ENCODE measurements at regions not wholly inside any gene's neighbourhood (a gene's known extent, or its start where the extent isn't known, plus 50 kb on each side); places are given as distances from the start of the nearest gene placed in this dataset.

DNA sequence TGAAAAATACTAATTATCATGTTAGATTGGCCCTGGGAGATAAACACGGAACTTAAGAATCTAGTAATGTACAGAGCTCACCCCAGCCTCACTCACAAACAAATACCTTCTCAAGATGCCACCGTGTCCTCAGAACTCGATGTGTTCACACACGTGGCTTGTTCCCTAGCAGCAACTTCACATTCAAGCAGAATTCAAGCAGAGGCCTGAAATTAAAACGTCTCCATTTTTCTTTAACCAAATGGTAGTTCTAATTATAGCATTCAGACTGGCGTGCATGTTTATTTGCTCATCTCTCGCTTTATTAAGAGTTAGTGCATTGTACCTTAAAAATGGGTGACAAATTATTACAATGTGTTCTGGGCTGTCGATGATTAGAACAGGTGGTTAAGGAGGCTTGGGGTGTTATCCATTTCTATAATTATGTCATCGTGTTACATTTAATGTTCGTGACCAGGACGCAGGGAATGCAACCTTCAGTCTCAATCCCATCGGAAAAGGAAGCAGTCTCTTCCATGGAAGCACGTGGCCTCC is 57.3 kb upstream of the SLC66A3 start:
- DNase-seq (ENCODE audit: insufficient read length, low spot score, missing footprints), result no peak
- Histone ChIP-seq H2AFZ (ENCODE audit: low read length) (no peak overlapping the region), H3K36me3 (ENCODE audit: insufficient read depth, low read length) (no peaks in the 10 kb centered on the region), H3K4me3 (ENCODE audit: insufficient read depth, low read length) (no peak overlapping the region), H3K9me3 (ENCODE audit: low read depth, low read length) (no peaks in the 10 kb centered on the region), H3K4me1 (ENCODE audit: insufficient read depth, low read length) (peaks cover 6% of the 10 kb centered on the region), H3K4me2 (ENCODE audit: insufficient read depth, low read length) (no peak overlapping the region), H4K20me1 (ENCODE audit: insufficient read depth, low read length) (no peaks in the 10 kb centered on the region), H3K79me2 (ENCODE audit: insufficient read depth, low read length) (no peaks in the 10 kb centered on the region), H3K27ac (ENCODE audit: low read depth, low read length) (no peak overlapping the region), H3K27me3 (ENCODE audit: insufficient read depth, low read length) (peaks cover 21% of the 10 kb centered on the region)
- TF ChIP-seq, protein P1, sequence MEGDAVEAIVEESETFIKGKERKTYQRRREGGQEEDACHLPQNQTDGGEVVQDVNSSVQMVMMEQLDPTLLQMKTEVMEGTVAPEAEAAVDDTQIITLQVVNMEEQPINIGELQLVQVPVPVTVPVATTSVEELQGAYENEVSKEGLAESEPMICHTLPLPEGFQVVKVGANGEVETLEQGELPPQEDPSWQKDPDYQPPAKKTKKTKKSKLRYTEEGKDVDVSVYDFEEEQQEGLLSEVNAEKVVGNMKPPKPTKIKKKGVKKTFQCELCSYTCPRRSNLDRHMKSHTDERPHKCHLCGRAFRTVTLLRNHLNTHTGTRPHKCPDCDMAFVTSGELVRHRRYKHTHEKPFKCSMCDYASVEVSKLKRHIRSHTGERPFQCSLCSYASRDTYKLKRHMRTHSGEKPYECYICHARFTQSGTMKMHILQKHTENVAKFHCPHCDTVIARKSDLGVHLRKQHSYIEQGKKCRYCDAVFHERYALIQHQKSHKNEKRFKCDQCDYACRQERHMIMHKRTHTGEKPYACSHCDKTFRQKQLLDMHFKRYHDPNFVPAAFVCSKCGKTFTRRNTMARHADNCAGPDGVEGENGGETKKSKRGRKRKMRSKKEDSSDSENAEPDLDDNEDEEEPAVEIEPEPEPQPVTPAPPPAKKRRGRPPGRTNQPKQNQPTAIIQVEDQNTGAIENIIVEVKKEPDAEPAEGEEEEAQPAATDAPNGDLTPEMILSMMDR (IDR thresholded peaks at IDR 0.05; ENCODE audit: extremely low read depth, low read depth, low read length), result no peak

- Histone ChIP-seq H3K4me2 (ENCODE audit: insufficient read depth, low read length) (no peak overlapping the region), H3K27ac (ENCODE audit: low read depth, low read length) (no peak overlapping the region), H3K9me3 (ENCODE audit: low read depth, low read length) (no peaks in the 10 kb centered on the region), H3K27me3 (ENCODE audit: insufficient read depth, low read length) (peaks cover 24% of the 10 kb centered on the region), H4K20me1 (ENCODE audit: insufficient read depth, low read length) (no peaks in the 10 kb centered on the region), H2AFZ (ENCODE audit: low read length) (no peak overlapping the region), H3K79me2 (ENCODE audit: insufficient read depth, low read length) (no peaks in the 10 kb centered on the region), H3K4me3 (ENCODE audit: insufficient read depth, low read length) (no peak overlapping the region), H3K36me3 (ENCODE audit: insufficient read depth, low read length) (no peaks in the 10 kb centered on the region), H3K4me1 (ENCODE audit: insufficient read depth, low read length) (peaks cover 6% of the 10 kb centered on the region)
- TF ChIP-seq, protein P1 (IDR thresholded peaks at IDR 0.05; ENCODE audit: extremely low read depth, low read depth, low read length), result no peak
- no peak for DNase-seq (ENCODE audit: insufficient read length, low spot score, missing footprints)
These were observed 55.9 kb upstream of the SLC66A3 start for GRCh38 chr2:11099122-11100065.

DNA sequence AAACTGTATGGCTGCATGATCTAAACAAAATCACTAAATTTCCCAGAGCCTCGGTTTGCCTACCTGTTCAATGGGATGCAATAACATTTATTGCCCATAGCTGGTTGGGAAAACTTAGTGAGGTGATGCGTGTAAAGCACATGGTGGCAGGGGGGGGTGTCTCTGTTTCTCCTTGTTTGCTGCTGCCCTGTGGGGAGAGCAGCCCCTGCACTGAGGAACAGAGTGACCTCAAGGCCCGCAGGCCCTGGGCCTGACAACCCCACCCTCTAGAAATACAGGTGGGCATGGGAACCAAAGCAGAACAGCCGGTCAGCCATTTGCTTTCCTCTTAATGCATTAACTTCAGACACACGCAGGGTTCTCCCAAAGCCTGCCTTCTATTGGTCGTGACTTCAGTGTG is 55.1 kb upstream of the SLC66A3 start:
- H3K36me3 ChIP-seq (ENCODE audit: insufficient read depth, low read length), result no peaks in the 10 kb centered on the region
- no peak for DNase-seq (ENCODE audit: insufficient read length, low spot score, missing footprints)
- no peak overlapping the region for H3K27ac ChIP-seq (ENCODE audit: low read depth, low read length)
- TF ChIP-seq, protein P1 (IDR thresholded peaks at IDR 0.05; ENCODE audit: extremely low read depth, low read depth, low read length), result no peak
- no peaks in the 10 kb centered on the region for H3K79me2 ChIP-seq (ENCODE audit: insufficient read depth, low read length)
- H3K9me3 ChIP-seq (ENCODE audit: low read depth, low read length), result no peaks in the 10 kb centered on the region
- H3K4me1 ChIP-seq (ENCODE audit: insufficient read depth, low read length), result peaks cover 6% of the 10 kb centered on the region
- H3K27me3 ChIP-seq (ENCODE audit: insufficient read depth, low read length), result peaks cover 20% of the 10 kb centered on the region
- H3K4me2 ChIP-seq (ENCODE audit: insufficient read depth, low read length), result no peak overlapping the region
- H2AFZ ChIP-seq (ENCODE audit: low read length), result no peak overlapping the region
- no peak overlapping the region for H3K4me3 ChIP-seq (ENCODE audit: insufficient read depth, low read length)
- no peaks in the 10 kb centered on the region for H4K20me1 ChIP-seq (ENCODE audit: insufficient read depth, low read length)

GRCh38 chr2:11100976-11101375 is 54.3 kb upstream of the SLC66A3 start:
- Histone ChIP-seq H4K20me1 (ENCODE audit: insufficient read depth, low read length) (no peaks in the 10 kb centered on the region), H3K79me2 (ENCODE audit: insufficient read depth, low read length) (no peaks in the 10 kb centered on the region), H3K9me3 (ENCODE audit: low read depth, low read length) (no peaks in the 10 kb centered on the region), H3K4me2 (ENCODE audit: insufficient read depth, low read length) (no peak overlapping the region), H3K4me3 (ENCODE audit: insufficient read depth, low read length) (no peak overlapping the region), H2AFZ (ENCODE audit: low read length) (no peak overlapping the region), H3K27ac (ENCODE audit: low read depth, low read length) (no peak overlapping the region), H3K4me1 (ENCODE audit: insufficient read depth, low read length) (peaks cover 6% of the 10 kb centered on the region), H3K27me3 (ENCODE audit: insufficient read depth, low read length) (peaks cover 20% of the 10 kb centered on the region), H3K36me3 (ENCODE audit: insufficient read depth, low read length) (no peaks in the 10 kb centered on the region)
- no peak for DNase-seq (ENCODE audit: insufficient read length, low spot score, missing footprints)
- TF ChIP-seq, protein P1 (IDR thresholded peaks at IDR 0.05; ENCODE audit: extremely low read depth, low read depth, low read length), result no peak

Data from osteoblast (primary cell).